ENCODE measurements at regions not wholly inside any gene's neighbourhood (a gene's known extent, or its start where the extent isn't known, plus 50 kb on each side); places are given as distances from the start of the nearest gene placed in this dataset.

DNA sequence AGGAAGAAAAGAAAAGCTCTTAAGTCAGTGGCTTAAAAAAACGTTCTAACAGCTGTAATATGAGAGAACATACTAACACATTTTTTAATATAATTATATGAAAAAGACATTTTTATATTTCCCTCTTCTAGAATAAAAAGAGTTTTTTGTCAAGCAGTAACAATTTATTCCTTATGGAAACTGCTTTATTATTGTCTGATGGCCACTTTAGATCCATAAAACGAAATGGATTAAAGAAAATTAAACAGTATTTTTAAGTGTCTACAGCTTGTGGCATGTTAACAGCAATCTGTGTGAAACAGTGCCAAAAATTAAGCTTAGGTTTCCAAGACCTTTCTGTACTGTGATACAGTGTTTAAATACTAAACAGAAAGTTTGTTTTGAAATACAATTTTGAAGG is 55.5 kb upstream of the TENM3 start:
- TF ChIP-seq, protein P1, sequence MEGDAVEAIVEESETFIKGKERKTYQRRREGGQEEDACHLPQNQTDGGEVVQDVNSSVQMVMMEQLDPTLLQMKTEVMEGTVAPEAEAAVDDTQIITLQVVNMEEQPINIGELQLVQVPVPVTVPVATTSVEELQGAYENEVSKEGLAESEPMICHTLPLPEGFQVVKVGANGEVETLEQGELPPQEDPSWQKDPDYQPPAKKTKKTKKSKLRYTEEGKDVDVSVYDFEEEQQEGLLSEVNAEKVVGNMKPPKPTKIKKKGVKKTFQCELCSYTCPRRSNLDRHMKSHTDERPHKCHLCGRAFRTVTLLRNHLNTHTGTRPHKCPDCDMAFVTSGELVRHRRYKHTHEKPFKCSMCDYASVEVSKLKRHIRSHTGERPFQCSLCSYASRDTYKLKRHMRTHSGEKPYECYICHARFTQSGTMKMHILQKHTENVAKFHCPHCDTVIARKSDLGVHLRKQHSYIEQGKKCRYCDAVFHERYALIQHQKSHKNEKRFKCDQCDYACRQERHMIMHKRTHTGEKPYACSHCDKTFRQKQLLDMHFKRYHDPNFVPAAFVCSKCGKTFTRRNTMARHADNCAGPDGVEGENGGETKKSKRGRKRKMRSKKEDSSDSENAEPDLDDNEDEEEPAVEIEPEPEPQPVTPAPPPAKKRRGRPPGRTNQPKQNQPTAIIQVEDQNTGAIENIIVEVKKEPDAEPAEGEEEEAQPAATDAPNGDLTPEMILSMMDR (conservative IDR thresholded peaks at IDR 0.05) = no peak
- no peak for TF ChIP-seq ZFX (IDR thresholded peaks at IDR 0.05)

Measured in C4-2B (cell line).